ENCODE measurements at regions not wholly inside any gene's neighbourhood (a gene's known extent, or its start where the extent isn't known, plus 50 kb on each side); places are given as distances from the start of the nearest gene placed in this dataset.

DNA sequence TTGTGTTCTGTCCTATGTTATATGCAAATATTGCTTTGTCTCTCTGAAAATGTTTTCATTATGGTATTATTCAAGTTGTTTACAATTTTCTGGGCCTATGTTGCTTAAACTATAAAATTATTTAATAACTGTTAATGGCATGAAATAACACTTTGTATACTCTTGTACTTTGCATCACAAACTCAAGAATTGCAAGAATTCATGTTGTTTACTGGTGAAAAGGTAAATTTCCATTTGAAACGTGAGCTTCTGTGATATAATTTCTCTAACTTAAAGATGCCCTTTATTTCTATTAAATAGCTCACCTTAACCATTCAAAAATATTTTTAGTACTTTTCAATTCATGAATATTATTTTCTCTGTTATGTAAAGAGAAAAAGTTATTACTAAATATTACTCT, 1504.2 kb downstream of the SUCLG1 start:
- TF ChIP-seq, protein P1, sequence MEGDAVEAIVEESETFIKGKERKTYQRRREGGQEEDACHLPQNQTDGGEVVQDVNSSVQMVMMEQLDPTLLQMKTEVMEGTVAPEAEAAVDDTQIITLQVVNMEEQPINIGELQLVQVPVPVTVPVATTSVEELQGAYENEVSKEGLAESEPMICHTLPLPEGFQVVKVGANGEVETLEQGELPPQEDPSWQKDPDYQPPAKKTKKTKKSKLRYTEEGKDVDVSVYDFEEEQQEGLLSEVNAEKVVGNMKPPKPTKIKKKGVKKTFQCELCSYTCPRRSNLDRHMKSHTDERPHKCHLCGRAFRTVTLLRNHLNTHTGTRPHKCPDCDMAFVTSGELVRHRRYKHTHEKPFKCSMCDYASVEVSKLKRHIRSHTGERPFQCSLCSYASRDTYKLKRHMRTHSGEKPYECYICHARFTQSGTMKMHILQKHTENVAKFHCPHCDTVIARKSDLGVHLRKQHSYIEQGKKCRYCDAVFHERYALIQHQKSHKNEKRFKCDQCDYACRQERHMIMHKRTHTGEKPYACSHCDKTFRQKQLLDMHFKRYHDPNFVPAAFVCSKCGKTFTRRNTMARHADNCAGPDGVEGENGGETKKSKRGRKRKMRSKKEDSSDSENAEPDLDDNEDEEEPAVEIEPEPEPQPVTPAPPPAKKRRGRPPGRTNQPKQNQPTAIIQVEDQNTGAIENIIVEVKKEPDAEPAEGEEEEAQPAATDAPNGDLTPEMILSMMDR (IDR thresholded peaks at IDR 0.05): no peak
- TF ChIP-seq POLR2AphosphoS5 (IDR thresholded peaks at IDR 0.05) (no peak), POLR2A (IDR thresholded peaks at IDR 0.05) (no peak), EP300 (IDR thresholded peaks at IDR 0.05) (no peak)

Data from upper lobe of left lung (tissue), 4 donors.